SU-DHL-6 (cell line): ENCODE measurements at regions not wholly inside any gene's neighbourhood (a gene's known extent, or its start where the extent isn't known, plus 50 kb on each side); places are given as distances from the start of the nearest gene placed in this dataset.

Experiments
- EZH2phosphoT487 ChIP-seq: fragments of 200-600 bp; sonication (generic), shearing (Covaris generic); conservative IDR thresholded peaks from 2 replicates; pipeline ENCODE4 v1.6.1; 2018; ENCODE audit warnings: mild to moderate bottlenecking, antibody characterized with exemption, low read length, moderate library complexity, mixed read lengths
- TF ChIP-seq, protein P1 (sequence below): fragments of 200-600 bp; sonication (generic); IDR thresholded peaks from one replicate; pipeline ENCODE4 v1.5.1; 2017; ENCODE audit warnings: antibody characterized with exemption, mild to moderate bottlenecking, low read length, moderate library complexity; ENCODE audit not compliant: insufficient read depth, poor library complexity, severe bottlenecking

DNA sequence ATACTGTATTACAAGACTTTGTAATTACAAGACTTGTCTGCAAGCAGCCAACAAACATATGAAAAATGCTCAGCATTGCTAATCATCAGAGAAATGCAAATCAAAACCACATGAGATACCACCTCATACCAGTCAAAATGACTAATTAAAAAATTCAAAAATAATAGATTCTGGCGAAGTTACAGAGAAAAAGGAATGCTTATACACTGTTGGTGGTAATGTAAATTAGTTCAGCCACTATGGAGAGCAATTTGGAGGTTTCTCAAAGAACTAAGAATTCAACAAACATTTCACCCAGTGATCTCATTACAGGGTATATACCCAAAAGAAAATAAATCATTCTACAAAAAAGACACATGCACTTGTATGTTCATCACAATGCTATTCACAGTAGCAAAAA lies 617.5 kb upstream of the CCDC54 start:
- TF ChIP-seq, protein P1, sequence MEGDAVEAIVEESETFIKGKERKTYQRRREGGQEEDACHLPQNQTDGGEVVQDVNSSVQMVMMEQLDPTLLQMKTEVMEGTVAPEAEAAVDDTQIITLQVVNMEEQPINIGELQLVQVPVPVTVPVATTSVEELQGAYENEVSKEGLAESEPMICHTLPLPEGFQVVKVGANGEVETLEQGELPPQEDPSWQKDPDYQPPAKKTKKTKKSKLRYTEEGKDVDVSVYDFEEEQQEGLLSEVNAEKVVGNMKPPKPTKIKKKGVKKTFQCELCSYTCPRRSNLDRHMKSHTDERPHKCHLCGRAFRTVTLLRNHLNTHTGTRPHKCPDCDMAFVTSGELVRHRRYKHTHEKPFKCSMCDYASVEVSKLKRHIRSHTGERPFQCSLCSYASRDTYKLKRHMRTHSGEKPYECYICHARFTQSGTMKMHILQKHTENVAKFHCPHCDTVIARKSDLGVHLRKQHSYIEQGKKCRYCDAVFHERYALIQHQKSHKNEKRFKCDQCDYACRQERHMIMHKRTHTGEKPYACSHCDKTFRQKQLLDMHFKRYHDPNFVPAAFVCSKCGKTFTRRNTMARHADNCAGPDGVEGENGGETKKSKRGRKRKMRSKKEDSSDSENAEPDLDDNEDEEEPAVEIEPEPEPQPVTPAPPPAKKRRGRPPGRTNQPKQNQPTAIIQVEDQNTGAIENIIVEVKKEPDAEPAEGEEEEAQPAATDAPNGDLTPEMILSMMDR, result no peak
- no peak for TF ChIP-seq EZH2phosphoT487
